GM18519 (cell line): ENCODE measurements at regions not wholly inside any gene's neighbourhood (a gene's known extent, or its start where the extent isn't known, plus 50 kb on each side); places are given as distances from the start of the nearest gene placed in this dataset.

Experiments
- ATAC-seq: cut with Tn5 transposase; IDR thresholded peaks from one replicate; pipeline ENCODE4 v1.9.1; 2021; ENCODE audit warnings: mild to moderate bottlenecking, moderate library complexity; ENCODE audit not compliant: unreplicated experiment, low FRiP score

DNA sequence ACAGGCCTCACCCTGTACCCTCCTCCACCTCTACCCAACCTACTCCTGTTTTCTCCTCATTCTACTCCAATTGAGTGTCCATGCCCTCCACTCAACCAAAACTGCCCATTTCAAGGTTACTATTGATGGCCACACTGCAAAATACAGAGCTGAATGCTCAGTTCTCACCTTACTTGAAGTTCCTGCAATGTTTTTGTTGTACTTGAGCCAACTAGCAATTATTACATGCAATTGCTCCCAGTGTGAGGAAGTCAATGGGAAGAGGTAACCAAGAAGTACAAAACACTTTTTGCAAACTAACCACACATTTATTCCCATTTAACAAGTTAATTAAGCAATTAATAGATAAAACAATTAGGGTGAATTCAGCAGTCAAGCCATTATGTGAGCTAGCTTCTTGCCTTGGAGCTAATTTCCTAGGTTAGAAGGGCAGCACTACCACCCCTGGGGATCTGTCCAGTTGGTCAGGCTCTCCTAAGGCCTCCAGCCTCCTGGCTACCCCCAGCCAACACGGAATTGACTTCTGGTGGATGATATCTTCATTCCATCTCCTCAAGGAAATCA is 52.4 kb upstream of the GGTLC1 start:
- ATAC-seq, result no peak

DNA sequence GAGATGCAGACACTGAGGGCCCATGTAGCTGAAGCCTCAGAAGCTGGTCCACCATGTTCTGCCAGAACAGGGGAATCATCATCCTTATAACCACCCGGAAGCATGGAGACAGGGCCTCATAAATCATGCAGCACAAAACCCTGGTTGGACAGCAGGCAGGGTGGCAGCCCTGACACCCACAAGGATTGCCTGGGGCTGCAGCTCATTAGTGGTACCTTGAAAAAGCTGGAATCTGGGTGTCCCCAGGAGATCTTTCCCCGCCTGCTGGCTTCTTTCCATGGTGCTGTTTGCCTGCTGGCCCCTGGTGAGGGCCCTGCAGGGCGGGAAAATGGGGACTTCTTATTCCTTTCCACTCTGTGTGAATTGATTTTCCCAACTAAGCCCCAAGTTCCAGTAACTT is 50.6 kb upstream of the GGTLC1 start:
- no peak for ATAC-seq
